ENCODE measurements at regions not wholly inside any gene's neighbourhood (a gene's known extent, or its start where the extent isn't known, plus 50 kb on each side); places are given as distances from the start of the nearest gene placed in this dataset.

- Histone ChIP-seq H3K9me3 (ENCODE audit: insufficient read depth, low read length, severe bottlenecking) (no peaks in the 10 kb centered on the region), H4K20me1 (ENCODE audit: insufficient read depth, low read length) (no peaks in the 10 kb centered on the region), H3K4me1 (ENCODE audit: insufficient read depth, low read length) (no peaks in the 10 kb centered on the region), H3K9ac (ENCODE audit: low read depth, low read length) (no peak overlapping the region), H2AFZ (ENCODE audit: low read depth, low read length) (no peak overlapping the region), H3K27ac (ENCODE audit: low read length) (no peak overlapping the region), H3K79me2 (ENCODE audit: insufficient read depth, low read length) (no peaks in the 10 kb centered on the region), H3K36me3 (ENCODE audit: insufficient read depth, low read length) (no peaks in the 10 kb centered on the region), H3K4me3 (ENCODE audit: low read depth in 1 of 2, low read length in 2 of 2) (no peak overlapping the region), H3K27me3 (ENCODE audit: insufficient read depth, low read length, poor library complexity) (no peaks in the 10 kb centered on the region), H3K4me2 (ENCODE audit: insufficient read depth, low read length) (no peak overlapping the region)
- ATAC-seq (ENCODE audit: insufficient read depth, low read depth) (no peak), DNase-seq (no peak)
- TF ChIP-seq EZH2 (IDR thresholded peaks at IDR 0.05; ENCODE audit: borderline replicate concordance, low read depth, low read length, severe bottlenecking) (no peak), CTCF (IDR thresholded peaks at IDR 0.05; ENCODE audit: borderline replicate concordance, extremely low read depth, low read length, poor library complexity, severe bottlenecking) (no peak)
Observed at GRCh38 chr9:115900698-115901097, 252.9 kb upstream of the PAPPA start.

- H3K27ac ChIP-seq (ENCODE audit: low read length): no peak overlapping the region
- H3K27me3 ChIP-seq (ENCODE audit: insufficient read depth, low read length, poor library complexity): no peaks in the 10 kb centered on the region
- DNase-seq: no peak
Observed at GRCh38 chr9:115910959-115911358, 242.6 kb upstream of the PAPPA start.

GRCh38 chr9:115912086-115912485 lies 241.5 kb upstream of the PAPPA start:
- Histone ChIP-seq H2AFZ (ENCODE audit: low read depth, low read length) (no peak overlapping the region), H3K4me1 (ENCODE audit: insufficient read depth, low read length) (no peaks in the 10 kb centered on the region), H3K9me3 (ENCODE audit: insufficient read depth, low read length, severe bottlenecking) (no peaks in the 10 kb centered on the region), H3K27ac (ENCODE audit: low read length) (no peak overlapping the region), H3K36me3 (ENCODE audit: insufficient read depth, low read length) (no peaks in the 10 kb centered on the region), H3K4me2 (ENCODE audit: insufficient read depth, low read length) (no peak overlapping the region), H3K9ac (ENCODE audit: low read depth, low read length) (no peak overlapping the region), H3K4me3 (ENCODE audit: low read depth in 1 of 2, low read length in 2 of 2) (no peak overlapping the region), H4K20me1 (ENCODE audit: insufficient read depth, low read length) (no peaks in the 10 kb centered on the region), H3K27me3 (ENCODE audit: insufficient read depth, low read length, poor library complexity) (no peaks in the 10 kb centered on the region), H3K79me2 (ENCODE audit: insufficient read depth, low read length) (no peaks in the 10 kb centered on the region)
- no peak for TF ChIP-seq EZH2 (IDR thresholded peaks at IDR 0.05; ENCODE audit: borderline replicate concordance, low read depth, low read length, severe bottlenecking)
- TF ChIP-seq CTCF (IDR thresholded peaks at IDR 0.05; ENCODE audit: borderline replicate concordance, extremely low read depth, low read length, poor library complexity, severe bottlenecking): no peak
- ATAC-seq (ENCODE audit: insufficient read depth, low read depth) (no peak), DNase-seq (no peak)

More at GRCh38 chr9:115910959-115911358, 242.6 kb upstream of the PAPPA start:
- no peak for TF ChIP-seq EZH2 (IDR thresholded peaks at IDR 0.05; ENCODE audit: borderline replicate concordance, low read depth, low read length, severe bottlenecking)
- TF ChIP-seq CTCF (IDR thresholded peaks at IDR 0.05; ENCODE audit: borderline replicate concordance, extremely low read depth, low read length, poor library complexity, severe bottlenecking): no peak
- no peak for ATAC-seq (ENCODE audit: insufficient read depth, low read depth)
- H3K79me2 ChIP-seq (ENCODE audit: insufficient read depth, low read length): no peaks in the 10 kb centered on the region
- H3K4me1 ChIP-seq (ENCODE audit: insufficient read depth, low read length): no peaks in the 10 kb centered on the region
- H3K4me2 ChIP-seq (ENCODE audit: insufficient read depth, low read length): no peak overlapping the region
- no peak overlapping the region for H3K9ac ChIP-seq (ENCODE audit: low read depth, low read length)
- H3K4me3 ChIP-seq (ENCODE audit: low read depth in 1 of 2, low read length in 2 of 2): no peak overlapping the region
- H2AFZ ChIP-seq (ENCODE audit: low read depth, low read length): no peak overlapping the region
- no peaks in the 10 kb centered on the region for H3K36me3 ChIP-seq (ENCODE audit: insufficient read depth, low read length)
- H4K20me1 ChIP-seq (ENCODE audit: insufficient read depth, low read length): no peaks in the 10 kb centered on the region
- no peaks in the 10 kb centered on the region for H3K9me3 ChIP-seq (ENCODE audit: insufficient read depth, low read length, severe bottlenecking)

GRCh38 chr9:115913696-115914095 lies 239.9 kb upstream of the PAPPA start:
- ATAC-seq (ENCODE audit: insufficient read depth, low read depth): no peak
- H3K36me3 ChIP-seq (ENCODE audit: insufficient read depth, low read length): no peaks in the 10 kb centered on the region

More at GRCh38 chr9:115913696-115914095, 239.9 kb upstream of the PAPPA start:
- Histone ChIP-seq H3K27me3 (ENCODE audit: insufficient read depth, low read length, poor library complexity) (no peaks in the 10 kb centered on the region), H3K9ac (ENCODE audit: low read depth, low read length) (no peak overlapping the region), H3K4me3 (ENCODE audit: low read depth in 1 of 2, low read length in 2 of 2) (no peak overlapping the region), H4K20me1 (ENCODE audit: insufficient read depth, low read length) (no peaks in the 10 kb centered on the region), H3K4me2 (ENCODE audit: insufficient read depth, low read length) (no peak overlapping the region), H2AFZ (ENCODE audit: low read depth, low read length) (no peak overlapping the region), H3K79me2 (ENCODE audit: insufficient read depth, low read length) (no peaks in the 10 kb centered on the region), H3K27ac (ENCODE audit: low read length) (no peak overlapping the region), H3K4me1 (ENCODE audit: insufficient read depth, low read length) (no peaks in the 10 kb centered on the region), H3K9me3 (ENCODE audit: insufficient read depth, low read length, severe bottlenecking) (no peaks in the 10 kb centered on the region)
- TF ChIP-seq CTCF (IDR thresholded peaks at IDR 0.05; ENCODE audit: borderline replicate concordance, extremely low read depth, low read length, poor library complexity, severe bottlenecking) (no peak), EZH2 (IDR thresholded peaks at IDR 0.05; ENCODE audit: borderline replicate concordance, low read depth, low read length, severe bottlenecking) (no peak)
- DNase-seq: no peak

Measured in DND-41 (cell line).